Activated naive CD4-positive, alpha-beta T cell (primary cell): ENCODE measurements at regions not wholly inside any gene's neighbourhood (a gene's known extent, or its start where the extent isn't known, plus 50 kb on each side); places are given as distances from the start of the nearest gene placed in this dataset.

ENCODE experiments used
- DNase-seq, 4 experiments: peaks; one replicate each; lab custom pipeline; 2025; lab: John Stamatoyannopoulos, UW

- no peak for DNase-seq
Measured at GRCh38 chr13:53201454-53202225, 173.0 kb downstream of the OLFM4 start.

GRCh38 chr13:53204598-53204997, 176.0 kb downstream of the OLFM4 start:
- no peak for DNase-seq

- no peak for DNase-seq
Measured at GRCh38 chr13:53206455-53206854, 177.8 kb downstream of the OLFM4 start.

GRCh38 chr13:53207556-53207955, 178.9 kb downstream of the OLFM4 start:
- no peak for DNase-seq

DNA sequence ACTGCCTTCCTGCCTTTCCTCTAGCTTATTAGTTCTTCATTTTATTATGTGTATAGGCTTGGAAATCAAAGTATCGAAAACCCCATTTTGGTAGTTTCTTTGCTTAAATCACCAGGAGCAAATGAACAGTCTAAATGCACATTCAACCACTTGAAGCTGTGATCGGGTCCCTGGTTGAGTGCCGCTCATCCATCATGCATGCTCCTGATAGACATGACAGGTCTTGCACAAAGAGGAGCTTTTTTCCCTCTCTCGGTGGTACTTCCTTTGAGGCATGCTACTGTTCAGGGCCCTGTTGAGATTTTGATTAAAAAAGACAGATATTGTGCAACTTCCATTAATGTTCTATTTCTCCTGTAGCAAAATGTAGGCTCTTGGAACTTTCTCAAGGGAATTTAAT, 185.8 kb downstream of the OLFM4 start:
- no peak for DNase-seq

- no peak for DNase-seq
Measured at GRCh38 chr13:53215563-53215962, 186.9 kb downstream of the OLFM4 start.

GRCh38 chr13:53216773-53217172, 188.2 kb downstream of the OLFM4 start:
- DNase-seq = no peak

DNA sequence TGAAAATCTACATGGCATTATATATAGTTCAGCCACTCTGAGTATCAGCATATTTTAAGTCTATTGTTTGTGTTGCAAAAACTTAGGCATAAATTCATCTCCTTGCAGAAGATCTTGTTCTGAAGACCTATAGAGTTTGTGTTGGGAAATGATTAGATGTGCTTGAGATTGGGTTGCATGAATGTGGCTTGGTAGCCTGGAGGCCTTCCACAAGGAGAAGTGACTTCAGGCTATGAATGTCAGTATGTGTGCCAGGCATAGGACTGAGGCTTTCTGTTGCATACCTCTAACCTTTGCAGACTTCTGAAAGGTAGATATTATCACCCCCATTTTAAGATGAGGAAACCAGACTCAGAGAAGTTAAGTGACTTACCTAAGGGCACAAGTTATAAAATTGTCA, 188.6 kb downstream of the OLFM4 start:
- DNase-seq = no peak

DNA sequence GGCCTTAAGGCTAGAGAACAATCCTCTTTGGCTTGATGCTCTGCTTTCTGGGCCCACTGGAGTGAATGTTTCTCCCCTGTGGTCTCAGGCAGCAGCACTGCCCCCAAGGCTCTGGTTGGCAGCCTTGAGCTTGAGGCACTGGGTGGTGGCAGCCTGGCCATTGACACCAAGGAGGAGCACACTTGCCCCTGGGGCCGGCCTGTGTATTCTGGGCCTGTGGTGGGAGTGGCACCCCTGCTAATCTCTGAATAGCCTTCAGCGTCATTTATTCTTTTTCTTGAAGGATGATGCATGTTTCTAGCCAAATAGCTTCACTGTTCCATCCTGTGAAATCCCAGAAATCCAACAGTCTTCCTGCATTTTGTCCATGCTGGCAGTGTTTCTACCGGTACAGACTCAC, 191.4 kb downstream of the OLFM4 start:
- DNase-seq = no peak

GRCh38 chr13:53237696-53238095, 209.1 kb downstream of the OLFM4 start:
- DNase-seq = no peak

GRCh38 chr13:53238261-53238660, 209.6 kb downstream of the OLFM4 start:
- DNase-seq = no peak

GRCh38 chr13:53240401-53241025, 211.9 kb downstream of the OLFM4 start:
- DNase-seq = no peak

DNA sequence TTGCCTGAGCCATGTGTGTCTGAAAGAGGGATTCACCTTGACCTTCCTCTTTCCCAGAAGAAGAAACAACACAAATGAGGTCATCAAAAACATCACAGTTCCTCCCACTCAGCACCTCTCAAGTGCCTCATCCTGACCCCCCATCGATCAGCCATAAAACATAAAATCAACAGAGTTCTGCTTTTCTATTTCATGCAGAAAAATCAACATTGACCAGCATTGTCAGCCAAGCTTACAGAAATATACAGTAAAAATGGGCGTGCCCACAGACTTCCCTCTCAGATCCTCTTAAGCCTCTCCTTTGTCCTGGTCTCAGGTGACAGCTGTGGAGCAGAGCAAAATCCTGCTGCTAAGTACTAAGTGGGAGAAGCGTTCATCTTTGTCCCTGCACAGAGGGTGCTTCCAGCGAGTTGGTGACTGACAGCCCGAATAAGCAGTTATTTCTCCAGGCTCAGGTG, 213.3 kb downstream of the OLFM4 start:
- no peak for DNase-seq

DNA sequence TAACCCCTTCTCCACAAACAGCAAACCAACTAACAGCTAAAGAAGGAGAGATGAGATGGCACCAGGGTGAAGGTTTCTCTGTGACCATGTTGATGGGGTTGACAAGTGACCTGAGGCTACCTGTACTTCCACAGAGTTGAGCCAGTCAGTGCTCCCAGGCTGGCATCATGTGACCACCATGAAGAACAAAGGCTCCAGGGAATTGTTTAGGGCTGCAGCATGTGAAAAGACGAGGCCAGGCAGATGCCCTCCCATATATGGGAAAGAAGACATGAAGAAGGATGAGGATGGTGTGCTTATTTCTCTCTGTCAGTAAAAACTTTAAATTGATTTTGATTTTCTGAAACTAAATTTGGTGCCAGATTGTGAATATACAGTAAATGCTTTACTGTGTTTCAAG, 220.6 kb downstream of the OLFM4 start:
- no peak for DNase-seq

DNA sequence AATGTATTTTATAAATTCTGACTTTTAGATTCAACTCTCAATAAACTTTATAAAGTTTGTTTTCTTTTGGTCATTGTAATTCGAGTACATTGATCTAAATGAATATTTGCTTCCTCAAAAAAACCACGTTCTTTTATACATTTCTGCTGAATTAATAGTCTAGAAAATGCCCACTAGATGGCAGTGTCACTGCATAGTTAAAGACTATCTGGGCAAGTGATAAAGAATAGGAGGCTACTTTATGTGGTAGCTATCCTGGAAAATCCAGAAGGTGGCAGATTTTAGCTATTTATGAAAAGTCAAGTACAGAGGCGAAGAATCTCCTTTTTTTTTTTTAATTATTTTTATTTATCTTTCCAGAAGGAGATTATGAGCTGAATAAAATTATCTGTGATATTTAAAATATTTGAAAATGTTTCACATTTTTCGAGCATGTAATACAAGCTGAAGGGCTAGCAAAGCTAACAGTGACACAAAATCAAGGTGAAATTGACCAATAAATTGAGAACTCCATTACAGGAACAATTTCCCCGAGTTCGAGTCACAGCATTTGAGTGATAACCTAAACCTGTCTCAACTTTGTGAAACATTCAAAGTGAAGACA, 221.8 kb downstream of the OLFM4 start:
- DNase-seq = no peak

- DNase-seq = no peak
Measured at GRCh38 chr13:53250977-53251376, 222.4 kb downstream of the OLFM4 start.

DNA sequence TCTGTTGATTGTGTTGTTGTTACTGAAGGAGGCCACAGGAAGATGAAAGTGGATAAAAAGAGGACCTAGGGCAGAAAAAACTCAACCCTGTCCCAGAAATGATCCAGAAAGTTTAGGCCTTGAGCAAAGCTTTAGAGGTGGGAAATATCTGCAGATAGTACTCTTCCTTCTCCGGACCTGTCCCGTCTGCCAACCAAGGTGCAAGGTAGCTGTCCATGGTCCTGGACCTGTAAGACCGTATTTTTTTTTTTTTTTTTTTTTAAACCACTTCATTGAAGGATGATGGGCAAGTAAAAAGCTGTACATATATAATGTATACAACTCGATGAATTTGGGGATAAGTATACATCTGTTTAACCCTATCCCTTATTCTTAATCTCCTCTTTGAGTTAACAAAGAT, 225.9 kb downstream of the OLFM4 start:
- DNase-seq = no peak

- no peak for DNase-seq
Measured at GRCh38 chr13:53255795-53256194, 227.2 kb downstream of the OLFM4 start.

GRCh38 chr13:53260594-53260993, 232.0 kb downstream of the OLFM4 start:
- DNase-seq = no peak

DNA sequence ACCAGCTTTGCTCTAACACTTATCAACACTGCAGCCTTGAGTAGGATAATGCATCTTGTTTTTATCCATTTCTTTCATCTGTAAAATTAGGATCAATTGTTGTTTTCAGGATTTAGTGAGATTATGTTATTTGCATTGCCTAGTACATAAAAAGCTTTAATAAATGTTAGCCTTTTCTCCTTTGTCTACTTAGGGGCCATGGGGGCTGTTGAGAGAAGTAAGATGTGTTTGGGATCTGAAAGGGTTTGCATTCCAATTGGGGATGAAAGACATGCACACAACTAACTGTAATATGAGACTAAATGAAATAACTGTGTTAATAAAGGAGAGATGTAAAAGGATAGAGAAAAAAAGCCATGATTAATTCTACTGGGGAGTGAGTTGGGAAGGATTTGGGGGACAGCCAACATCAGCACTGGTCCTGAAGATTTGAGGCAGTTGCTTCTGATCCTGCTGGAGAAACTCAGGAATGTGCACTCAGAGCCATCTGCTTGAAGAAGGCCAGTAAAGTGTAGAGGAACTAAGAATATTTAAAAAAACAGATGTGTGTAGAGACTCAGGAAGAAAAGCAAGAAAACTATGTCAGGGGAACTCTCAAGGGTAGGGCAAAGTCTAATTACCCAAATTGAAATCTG, 236.3 kb downstream of the OLFM4 start:
- no peak for DNase-seq

GRCh38 chr13:53266757-53267156, 238.1 kb downstream of the OLFM4 start:
- no peak for DNase-seq

DNA sequence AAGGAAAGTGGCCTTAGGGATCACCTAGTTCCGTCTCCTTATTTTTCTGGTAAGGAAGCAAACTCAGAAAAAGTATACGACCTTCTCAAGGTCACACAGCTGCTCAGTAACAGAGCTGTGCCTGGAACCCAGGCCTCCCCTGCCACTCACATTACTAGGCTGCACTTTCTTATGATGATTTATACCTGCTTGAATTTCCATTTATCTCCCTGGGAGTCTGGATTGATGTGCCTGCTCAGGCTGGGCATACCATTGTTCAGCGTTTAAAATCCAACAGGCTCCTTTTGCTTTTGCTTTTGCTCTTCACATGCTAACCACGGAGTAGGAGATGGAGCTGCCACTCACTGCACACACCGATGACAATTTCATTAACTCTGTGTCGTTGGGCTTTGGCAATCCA, 241.0 kb downstream of the OLFM4 start:
- no peak for DNase-seq

GRCh38 chr13:53272873-53273272, 244.3 kb downstream of the OLFM4 start:
- no peak for DNase-seq
